Thymus (tissue), 11 donors: ENCODE measurements at regions not wholly inside any gene's neighbourhood (a gene's known extent, or its start where the extent isn't known, plus 50 kb on each side); places are given as distances from the start of the nearest gene placed in this dataset.
"Not testable (repeated sequence)": the region's sequence is repeated elsewhere in the genome, so short reads cannot be mapped to it uniquely, and the experiment has no call there.

ENCODE experiments used
- DNase-seq, 9 donors: peaks; one replicate each; pipeline ENCODE4 v3.0.0-alpha.2; 2013; ENCODE audit warnings: low spot score in 9 of 9, low read depth in 6 of 9, missing footprints in 1 of 9
- H3K27ac ChIP-seq, 2 donors: one replicate each; pipeline ENCODE4 v1.5.1; 2013; ENCODE audit warnings: control low read depth in 1 of 2, low read depth in 1 of 2, low read length in 1 of 2, mild to moderate bottlenecking in 1 of 2, moderate library complexity in 1 of 2
- H3K27me3 ChIP-seq, 2 donors: one replicate each; pipeline ENCODE4 v1.5.1; 2013; ENCODE audit warnings: low read length in 1 of 2; ENCODE audit not compliant: control insufficient read depth in 2 of 2, insufficient read depth in 1 of 2
- H3K36me3 ChIP-seq, 2 donors: one replicate each; pipeline ENCODE4 v1.5.1; 2013; ENCODE audit warnings: low read length in 1 of 2, mild to moderate bottlenecking in 1 of 2, moderate library complexity in 1 of 2; ENCODE audit not compliant: control insufficient read depth in 2 of 2, insufficient read depth in 2 of 2
- H3K4me1 ChIP-seq, 2 donors: one replicate each; pipeline ENCODE4 v1.5.1; 2013; ENCODE audit warnings: low read length in 2 of 2; ENCODE audit not compliant: control insufficient read depth in 2 of 2, insufficient read depth in 2 of 2
- H3K4me3 ChIP-seq, 2 donors: one replicate each; pipeline ENCODE4 v1.5.1; 2013; ENCODE audit warnings: low read length in 2 of 2, control low read depth in 1 of 2, mild to moderate bottlenecking in 1 of 2
- H3K9me3 ChIP-seq, 2 donors: one replicate each; pipeline ENCODE4 v1.5.1; 2013; ENCODE audit warnings: low read length in 1 of 2, mild to moderate bottlenecking in 1 of 2; ENCODE audit not compliant: control insufficient read depth in 2 of 2, insufficient read depth in 1 of 2
- WGBS: extraction: QIAGEN DNeasy Blood & Tissue Kit; methylation state at CpG from one replicate; pipeline ENCODE4 v1.1.7; 2013; 5-methylcytosine and 5-hydroxymethylcytosine counted together
- donor health status: healthy.

DNA sequence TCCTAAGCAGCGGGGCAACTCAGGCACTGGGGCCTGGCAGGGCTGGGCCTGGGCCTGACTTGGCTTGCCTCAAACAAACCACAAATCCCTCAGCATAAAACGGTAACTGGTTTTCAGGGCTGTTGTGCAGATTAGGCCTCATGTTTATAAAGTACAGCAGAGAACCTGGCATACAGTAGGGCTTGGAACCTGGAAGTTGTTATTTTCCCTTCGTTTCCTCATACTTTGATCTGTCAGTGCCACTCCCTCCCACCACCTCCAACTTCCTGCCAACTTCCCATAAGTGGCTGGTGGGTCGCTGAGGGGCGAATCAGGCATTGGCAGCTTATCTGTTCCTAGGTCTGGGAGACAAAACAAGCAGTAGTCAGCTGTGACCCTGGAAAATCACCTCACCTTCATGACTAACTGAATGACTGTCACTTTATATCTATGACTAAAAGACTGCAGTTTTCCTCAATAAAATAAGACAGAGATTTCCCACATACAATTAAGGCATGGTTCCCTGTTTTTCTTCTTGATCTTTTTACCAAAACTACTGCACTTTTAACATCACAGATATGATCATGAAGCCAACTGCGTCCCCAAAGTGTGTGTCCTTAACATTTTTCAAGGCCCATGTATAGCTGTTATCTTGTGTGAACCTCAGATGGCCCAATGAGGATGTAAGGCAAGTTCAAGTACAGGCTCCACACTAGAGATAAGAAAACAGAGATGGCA, 94.5 kb downstream of the TRIM69 start:
- 24% methylated on average over 5 of the region's 6 CpGs for WGBS
- not testable (repeated sequence) for H3K27ac ChIP-seq, H3K4me3 ChIP-seq, H3K36me3 ChIP-seq, H3K27me3 ChIP-seq, H3K9me3 ChIP-seq
- H3K4me1 ChIP-seq: peaks cover 3 to 18% of the 10 kb centered on the region in 2 donors
- DNase-seq: peak in 2 of 9 donors; percentile 14 to 29

DNA sequence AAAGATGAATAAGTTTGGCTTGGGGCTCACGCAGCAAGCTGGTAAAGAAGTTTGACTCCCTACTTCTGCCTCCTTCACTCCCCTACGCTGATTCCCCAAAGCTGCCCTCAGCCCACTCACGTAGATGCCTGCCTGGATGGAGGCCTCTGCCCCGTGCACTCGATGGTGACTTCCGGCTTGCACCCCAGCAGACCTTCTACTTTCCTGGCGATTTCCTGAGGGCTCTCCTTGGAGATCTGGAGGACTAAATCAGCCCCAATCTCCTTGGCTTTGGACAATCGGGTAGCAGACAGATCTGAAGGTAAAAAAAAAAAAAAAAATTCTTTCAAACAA, 95.0 kb downstream of the TRIM69 start:
- not testable (repeated sequence) for H3K27me3 ChIP-seq, H3K36me3 ChIP-seq, H3K9me3 ChIP-seq, H3K4me3 ChIP-seq, DNase-seq, H3K27ac ChIP-seq
- peaks cover 3 to 18% of the 10 kb centered on the region in 2 donors for H3K4me1 ChIP-seq
- WGBS: 93% methylated on average over 8 of the region's 8 CpGs

DNA sequence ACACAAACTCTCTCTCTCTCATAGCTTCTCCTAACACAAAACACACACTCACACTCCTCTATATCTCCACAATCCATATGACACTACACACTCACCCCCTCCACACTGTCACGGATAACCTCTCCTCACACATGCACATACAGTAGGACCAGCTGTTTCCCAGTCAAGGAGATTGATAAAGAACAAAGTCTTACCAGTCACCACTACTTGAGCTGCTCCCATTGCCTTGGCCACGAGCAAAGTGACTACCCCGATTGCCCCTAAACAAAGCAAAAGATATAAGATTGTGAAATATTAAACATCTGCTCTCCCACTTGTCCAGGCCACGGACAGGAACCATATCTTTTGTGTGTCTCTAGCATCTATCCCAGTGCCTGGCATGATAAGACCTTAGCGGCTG, 95.8 kb downstream of the TRIM69 start:
- peaks cover 3 to 18% of the 10 kb centered on the region in 2 donors for H3K4me1 ChIP-seq
- WGBS: 94% methylated on average over 5 of the region's 5 CpGs
- H3K27ac ChIP-seq, H3K4me3 ChIP-seq, H3K36me3 ChIP-seq, H3K9me3 ChIP-seq, DNase-seq, H3K27me3 ChIP-seq: not testable (repeated sequence)

DNA sequence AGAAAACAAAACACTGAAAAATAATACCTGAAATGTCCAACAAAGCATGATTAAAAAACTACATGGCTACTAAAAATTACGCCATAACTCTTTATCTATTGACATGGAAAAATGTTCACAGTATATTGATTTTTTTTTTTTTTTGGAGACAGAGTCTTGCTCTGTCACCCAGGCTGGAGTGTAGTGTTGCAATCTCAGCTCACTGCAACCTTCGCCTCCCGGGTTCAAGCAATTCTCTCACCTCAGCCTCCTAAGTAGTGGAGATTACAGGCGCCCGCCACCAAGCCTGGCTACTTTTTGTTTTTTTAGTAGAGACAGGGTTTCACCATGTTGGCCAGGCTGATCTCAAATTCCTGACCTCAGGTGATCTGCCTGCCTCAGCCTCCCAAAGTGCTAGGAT, 96.8 kb downstream of the TRIM69 start:
- not testable (repeated sequence) for H3K36me3 ChIP-seq, H3K27me3 ChIP-seq, H3K27ac ChIP-seq, H3K4me3 ChIP-seq, DNase-seq, H3K9me3 ChIP-seq
- WGBS: 98% methylated on average over 5 of the region's 5 CpGs
- H3K4me1 ChIP-seq: peaks cover 3 to 18% of the 10 kb centered on the region in 2 donors

DNA sequence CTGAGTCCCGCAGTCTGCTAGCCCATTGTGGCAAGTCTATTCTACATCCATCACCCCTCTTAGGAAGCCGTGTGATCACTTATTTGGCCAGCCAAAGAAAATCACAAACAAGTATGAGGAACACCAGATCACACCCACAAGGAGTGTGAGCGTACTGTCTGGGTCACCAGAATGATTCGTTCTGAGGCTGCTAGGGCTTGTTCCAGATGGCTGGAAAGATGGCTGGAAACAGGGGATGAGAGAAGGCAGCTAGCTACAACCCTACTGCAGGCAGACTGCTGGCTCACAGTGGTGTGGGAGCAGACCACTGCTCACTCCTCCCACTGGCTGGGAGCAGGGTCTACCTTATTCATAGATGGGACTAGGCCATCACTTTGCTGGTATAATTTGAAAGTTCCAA, 97.4 kb downstream of the TRIM69 start:
- H3K27me3 ChIP-seq, H3K4me3 ChIP-seq, H3K27ac ChIP-seq, H3K36me3 ChIP-seq, H3K9me3 ChIP-seq, DNase-seq: not testable (repeated sequence)
- WGBS: 98% methylated on average over 3 of the region's 4 CpGs
- peaks cover 3 to 18% of the 10 kb centered on the region in 2 donors for H3K4me1 ChIP-seq

DNA sequence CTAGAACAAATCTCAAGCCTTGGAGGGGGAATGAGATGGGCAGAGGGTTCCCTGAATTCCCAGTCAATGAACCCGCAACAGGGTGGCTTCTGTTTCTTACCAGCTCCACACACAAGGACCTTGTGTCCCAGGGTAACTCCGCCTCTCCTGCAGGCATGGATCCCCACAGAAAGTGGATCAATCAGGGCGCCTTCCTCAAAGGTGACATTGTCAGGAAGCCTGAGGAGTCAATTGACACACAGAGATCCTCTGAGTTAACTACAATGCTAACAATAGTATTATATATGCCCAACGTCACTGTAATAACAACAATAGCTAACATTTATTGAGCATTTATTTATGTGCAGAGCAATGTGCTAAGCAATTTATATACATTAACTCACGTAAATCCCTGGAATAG, 98.8 kb downstream of the TRIM69 start:
- not testable (repeated sequence) for H3K4me3 ChIP-seq, H3K27ac ChIP-seq, H3K27me3 ChIP-seq, H3K36me3 ChIP-seq, DNase-seq, H3K9me3 ChIP-seq
- 98% methylated on average over 4 of the region's 5 CpGs for WGBS
- peaks cover 3 to 11% of the 10 kb centered on the region in 2 donors for H3K4me1 ChIP-seq

DNA sequence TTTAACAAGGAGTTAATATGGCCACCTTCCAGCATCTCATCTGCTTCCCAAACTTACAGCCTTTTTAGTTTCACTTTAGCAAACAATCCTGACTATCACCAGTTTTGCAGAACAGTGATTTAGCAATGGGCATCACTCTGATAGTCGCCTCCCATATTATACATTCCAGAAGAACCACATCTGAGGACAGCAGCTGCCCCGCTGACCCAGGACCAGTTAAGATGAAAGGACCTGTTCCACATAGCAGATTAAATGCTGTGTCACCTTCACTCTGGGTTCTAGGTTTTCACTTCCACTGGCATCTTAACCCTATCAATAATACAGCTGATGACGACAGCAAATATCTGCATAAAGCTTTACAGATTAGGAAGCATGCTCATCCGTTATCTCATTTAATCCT, 99.8 kb downstream of the TRIM69 start:
- no peak for DNase-seq
- Histone ChIP-seq H3K27me3 (no peaks in the 10 kb centered on the region), H3K4me1 (peaks cover 0 to 4% of the 10 kb centered on the region in 2 donors), H3K4me3 (no peak overlapping the region), H3K9me3 (no peaks in the 10 kb centered on the region), H3K27ac (no peak overlapping the region), H3K36me3 (no peaks in the 10 kb centered on the region)
- WGBS: 96% methylated on average over 4 of the region's 4 CpGs

DNA sequence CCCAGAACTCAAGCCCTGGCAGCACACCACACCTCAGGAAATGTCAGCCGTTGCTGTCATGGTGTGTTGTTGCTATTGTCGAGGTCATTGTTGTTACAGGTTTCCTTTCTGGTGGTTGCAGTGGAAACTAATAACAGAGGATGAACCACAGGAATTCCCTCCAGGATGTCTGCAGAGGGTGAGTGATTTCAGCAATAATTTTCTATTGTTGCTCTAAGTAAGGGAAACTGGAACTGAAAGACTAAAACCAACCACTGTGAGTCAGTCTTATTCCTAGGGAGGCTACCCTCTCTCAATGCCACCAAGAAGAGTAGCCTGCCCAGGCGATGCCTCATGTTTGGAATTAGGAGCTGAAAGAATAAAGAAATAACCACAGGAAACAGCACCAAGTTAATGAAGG, 102.6 kb downstream of the TRIM69 start:
- H3K4me3 ChIP-seq, H3K9me3 ChIP-seq, H3K36me3 ChIP-seq, H3K27me3 ChIP-seq, H3K4me1 ChIP-seq, DNase-seq, H3K27ac ChIP-seq: not testable (repeated sequence)
- WGBS: 40% methylated on average over 3 of the region's 3 CpGs

DNA sequence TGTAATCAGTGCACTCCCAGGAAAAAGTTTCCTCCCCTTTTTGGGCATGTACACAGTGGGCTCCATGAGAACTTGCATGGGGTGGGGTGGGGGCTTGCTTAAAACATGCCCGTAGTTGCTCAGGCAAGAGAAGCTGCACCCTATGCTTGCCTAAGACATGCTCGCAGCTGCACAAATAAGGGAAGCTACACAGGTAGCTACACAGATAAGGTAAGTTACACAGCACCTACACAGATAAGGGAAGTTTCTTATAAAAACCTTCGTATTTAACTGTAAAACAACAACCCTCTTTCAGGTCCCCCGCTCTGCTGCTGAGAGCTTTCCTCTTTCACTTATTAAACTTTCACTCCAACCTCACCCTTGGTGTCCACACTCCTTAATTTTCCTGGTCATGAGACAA, 105.4 kb downstream of the TRIM69 start:
- not testable (repeated sequence) for H3K4me3 ChIP-seq, H3K36me3 ChIP-seq, H3K27ac ChIP-seq, H3K4me1 ChIP-seq, DNase-seq, H3K27me3 ChIP-seq, H3K9me3 ChIP-seq
- WGBS: 93% methylated on average over 4 of the region's 4 CpGs

DNA sequence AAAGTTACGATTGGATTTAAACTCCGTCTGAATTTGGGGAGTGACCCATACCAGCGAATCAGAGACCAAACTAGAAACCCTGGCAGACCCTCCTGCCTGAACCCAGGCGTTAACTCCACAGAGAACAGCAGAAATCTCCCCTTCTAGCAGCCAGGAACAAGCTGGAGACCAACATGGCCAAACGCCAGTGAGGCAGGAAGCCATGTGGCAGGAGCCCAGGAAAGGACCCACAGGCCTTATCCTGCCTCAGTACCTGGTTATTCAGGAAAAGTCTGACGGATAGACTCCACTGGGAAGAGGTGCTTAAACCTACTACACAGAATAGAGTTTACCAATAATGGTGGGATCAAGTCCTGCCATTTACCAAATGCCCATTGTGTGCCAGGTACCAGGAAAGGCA, 106.6 kb downstream of the TRIM69 start:
- H3K36me3 ChIP-seq, H3K27me3 ChIP-seq, DNase-seq, H3K9me3 ChIP-seq, H3K4me1 ChIP-seq, H3K4me3 ChIP-seq, H3K27ac ChIP-seq: not testable (repeated sequence)
- WGBS: 92% methylated on average over 6 of the region's 6 CpGs
